GM21529 (cell line): ENCODE measurements at regions not wholly inside any gene's neighbourhood (a gene's known extent, or its start where the extent isn't known, plus 50 kb on each side); places are given as distances from the start of the nearest gene placed in this dataset.
"Not testable (repeated sequence)": the region's sequence is repeated elsewhere in the genome, so short reads cannot be mapped to it uniquely, and the experiment has no call there.

ENCODE experiments used
- ATAC-seq: cut with Tn5 transposase; IDR thresholded peaks from one replicate; pipeline ENCODE4 v1.9.1; 2021; ENCODE audit not compliant: unreplicated experiment

- no peak for ATAC-seq
Measured at GRCh38 chr5:144742361-144742760, 571.7 kb downstream of the KCTD16 start.

GRCh38 chr5:144731786-144732185, 561.1 kb downstream of the KCTD16 start:
- ATAC-seq = no peak

- peak; percentile 96 for ATAC-seq
Measured at GRCh38 chr5:144712090-144712489, 541.4 kb downstream of the KCTD16 start.

- no peak for ATAC-seq
Measured at GRCh38 chr5:144711172-144711571, 540.5 kb downstream of the KCTD16 start.

- no peak for ATAC-seq
Measured at GRCh38 chr5:144710637-144711036, 540.0 kb downstream of the KCTD16 start.

- no peak for ATAC-seq
Measured at GRCh38 chr5:144703776-144704175, 533.1 kb downstream of the KCTD16 start.

GRCh38 chr5:144698484-144698883, 527.8 kb downstream of the KCTD16 start:
- no peak for ATAC-seq

- no peak for ATAC-seq
Measured at GRCh38 chr5:144697847-144698262, 527.2 kb downstream of the KCTD16 start.

- no peak for ATAC-seq
Measured at GRCh38 chr5:144691936-144692335, 521.3 kb downstream of the KCTD16 start.

GRCh38 chr5:144684899-144685298, 514.2 kb downstream of the KCTD16 start:
- no peak for ATAC-seq

GRCh38 chr5:144680711-144681110, 510.0 kb downstream of the KCTD16 start:
- no peak for ATAC-seq

- no peak for ATAC-seq
Measured at GRCh38 chr5:144671066-144671465, 500.4 kb downstream of the KCTD16 start.

- ATAC-seq = no peak
Measured at GRCh38 chr5:144659634-144660227, 489.1 kb downstream of the KCTD16 start.

GRCh38 chr5:144644317-144644716, 473.6 kb downstream of the KCTD16 start:
- ATAC-seq = no peak

- no peak for ATAC-seq
Measured at GRCh38 chr5:144638787-144639186, 468.1 kb downstream of the KCTD16 start.

- ATAC-seq = no peak
Measured at GRCh38 chr5:144634138-144634537, 463.5 kb downstream of the KCTD16 start.

- no peak for ATAC-seq
Measured at GRCh38 chr5:144598451-144599068, 427.9 kb downstream of the KCTD16 start.

- no peak for ATAC-seq
Measured at GRCh38 chr5:144596517-144596916, 425.8 kb downstream of the KCTD16 start.

- ATAC-seq = no peak
Measured at GRCh38 chr5:144594919-144595318, 424.2 kb downstream of the KCTD16 start.

GRCh38 chr5:144594234-144594633, 423.6 kb downstream of the KCTD16 start:
- not testable (repeated sequence) for ATAC-seq

GRCh38 chr5:144585681-144586080, 415.0 kb downstream of the KCTD16 start:
- no peak for ATAC-seq

- no peak for ATAC-seq
Measured at GRCh38 chr5:144583541-144584449, 413.1 kb downstream of the KCTD16 start.
